ENCODE measurements at regions not wholly inside any gene's neighbourhood (a gene's known extent, or its start where the extent isn't known, plus 50 kb on each side); places are given as distances from the start of the nearest gene placed in this dataset.

DNA sequence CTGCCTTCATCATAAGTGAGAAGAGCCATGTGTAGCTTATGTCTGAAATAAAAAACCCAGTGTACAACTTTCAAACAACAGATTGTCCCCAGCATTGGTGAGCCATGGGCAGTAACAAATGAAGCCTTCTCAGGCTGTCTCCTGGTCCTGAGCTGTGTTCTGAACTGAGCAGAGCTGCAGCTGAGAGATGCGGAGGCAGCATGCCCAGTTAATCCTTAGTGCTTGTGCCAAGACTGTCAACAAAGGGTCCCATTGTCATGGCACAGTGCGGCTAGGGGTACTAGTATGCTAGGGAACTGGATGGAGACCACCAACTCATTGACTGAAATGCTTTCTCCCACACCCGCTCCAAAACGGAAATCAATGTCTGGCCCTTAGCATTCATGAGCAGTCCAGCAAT is 154.3 kb downstream of the RMST start:
- H3K4me3 ChIP-seq (ENCODE audit: low read length) = no peak overlapping the region
- TF ChIP-seq, protein P1, sequence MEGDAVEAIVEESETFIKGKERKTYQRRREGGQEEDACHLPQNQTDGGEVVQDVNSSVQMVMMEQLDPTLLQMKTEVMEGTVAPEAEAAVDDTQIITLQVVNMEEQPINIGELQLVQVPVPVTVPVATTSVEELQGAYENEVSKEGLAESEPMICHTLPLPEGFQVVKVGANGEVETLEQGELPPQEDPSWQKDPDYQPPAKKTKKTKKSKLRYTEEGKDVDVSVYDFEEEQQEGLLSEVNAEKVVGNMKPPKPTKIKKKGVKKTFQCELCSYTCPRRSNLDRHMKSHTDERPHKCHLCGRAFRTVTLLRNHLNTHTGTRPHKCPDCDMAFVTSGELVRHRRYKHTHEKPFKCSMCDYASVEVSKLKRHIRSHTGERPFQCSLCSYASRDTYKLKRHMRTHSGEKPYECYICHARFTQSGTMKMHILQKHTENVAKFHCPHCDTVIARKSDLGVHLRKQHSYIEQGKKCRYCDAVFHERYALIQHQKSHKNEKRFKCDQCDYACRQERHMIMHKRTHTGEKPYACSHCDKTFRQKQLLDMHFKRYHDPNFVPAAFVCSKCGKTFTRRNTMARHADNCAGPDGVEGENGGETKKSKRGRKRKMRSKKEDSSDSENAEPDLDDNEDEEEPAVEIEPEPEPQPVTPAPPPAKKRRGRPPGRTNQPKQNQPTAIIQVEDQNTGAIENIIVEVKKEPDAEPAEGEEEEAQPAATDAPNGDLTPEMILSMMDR (IDR thresholded peaks at IDR 0.05; ENCODE audit: insufficient read depth, low read depth, low read length, missing control alignments) = no peak
- DNase-seq (ENCODE audit: low read depth) = no peak

DNA sequence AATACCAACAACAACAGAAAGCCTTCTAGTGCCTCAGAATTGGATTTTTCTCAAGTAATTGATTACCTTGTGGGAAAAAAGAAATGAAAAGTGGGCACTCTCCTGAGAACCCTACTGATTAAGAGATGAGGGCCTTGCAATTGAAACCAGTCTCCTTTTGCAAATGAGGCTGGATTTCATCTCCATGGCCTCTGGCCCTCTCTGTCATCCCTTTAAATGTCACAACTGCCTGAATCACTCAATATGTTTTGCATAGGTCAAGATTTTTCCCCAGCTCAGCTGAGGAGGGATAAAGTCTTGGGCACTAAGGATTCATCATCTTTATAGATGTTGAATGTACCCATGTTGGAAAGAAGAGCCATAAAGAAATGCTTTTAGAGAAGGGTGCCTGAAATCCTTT is 166.4 kb downstream of the RMST start:
- no peak for DNase-seq (ENCODE audit: low read depth)
- TF ChIP-seq, protein P1 (IDR thresholded peaks at IDR 0.05; ENCODE audit: insufficient read depth, low read depth, low read length, missing control alignments) = no peak
- no peak overlapping the region for H3K4me3 ChIP-seq (ENCODE audit: low read length)

DNA sequence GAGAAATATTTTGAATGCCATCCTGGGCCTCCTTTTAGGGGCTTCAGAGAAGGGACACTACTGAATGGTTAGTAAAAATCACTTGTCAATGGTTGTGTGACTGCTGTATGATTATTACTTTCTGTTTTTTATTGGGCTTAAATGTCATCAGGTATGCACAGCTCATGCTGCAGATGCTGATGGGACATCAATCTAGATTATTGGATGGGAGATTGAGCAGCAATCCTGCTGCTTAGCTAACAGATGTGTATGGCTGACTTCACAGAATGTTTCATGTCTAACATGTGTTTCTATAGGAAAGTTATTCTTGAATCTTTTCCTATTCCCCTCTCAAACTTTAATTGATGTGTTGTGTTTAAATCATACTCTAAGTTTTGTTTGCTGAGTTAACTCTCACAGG is 166.8 kb downstream of the RMST start:
- TF ChIP-seq, protein P1 (IDR thresholded peaks at IDR 0.05; ENCODE audit: insufficient read depth, low read depth, low read length, missing control alignments) = no peak
- no peak overlapping the region for H3K4me3 ChIP-seq (ENCODE audit: low read length)

DNA sequence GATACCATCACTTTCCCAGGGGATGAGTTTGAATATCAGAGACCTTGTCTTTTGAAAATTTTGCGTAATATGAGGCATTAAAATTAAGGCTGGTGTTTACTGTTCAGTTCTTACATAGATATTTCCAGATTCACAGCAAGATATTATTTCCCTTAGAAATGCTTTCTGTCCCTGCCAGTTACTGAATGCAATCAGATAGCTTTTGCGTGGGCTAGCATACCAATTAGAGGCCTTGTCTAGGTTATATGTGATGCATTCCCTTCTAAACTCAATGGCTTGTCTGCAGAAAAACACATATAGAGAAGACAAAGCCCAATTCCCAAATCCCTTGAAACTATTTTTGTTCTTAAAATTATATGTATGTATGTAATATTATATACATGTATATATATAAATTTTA is 167.8 kb downstream of the RMST start:
- no peak overlapping the region for H3K4me3 ChIP-seq (ENCODE audit: low read length)
- no peak for DNase-seq (ENCODE audit: low read depth)
- TF ChIP-seq, protein P1 (IDR thresholded peaks at IDR 0.05; ENCODE audit: insufficient read depth, low read depth, low read length, missing control alignments) = no peak

More for the DNA sequence above, 166.8 kb downstream of the RMST start:
- DNase-seq (ENCODE audit: low read depth) = no peak

DNA sequence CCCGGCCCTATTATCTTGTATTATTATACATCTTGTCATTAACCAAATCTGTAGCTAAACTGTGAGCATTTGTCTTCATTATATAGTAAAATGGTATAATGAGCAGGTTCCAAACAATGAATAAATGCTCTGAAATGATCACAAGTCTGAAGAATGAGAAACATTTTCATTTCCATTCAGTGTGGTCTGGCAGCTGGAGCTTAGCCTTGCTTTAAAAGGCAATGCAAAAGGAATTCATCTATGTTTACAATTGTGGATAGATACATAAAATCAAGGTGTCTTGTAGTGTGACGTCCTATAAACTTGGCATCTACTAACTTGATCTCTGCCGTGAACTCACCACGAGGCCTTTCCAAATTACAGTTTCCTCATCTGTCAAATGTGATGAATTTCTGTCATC is 168.3 kb downstream of the RMST start:
- DNase-seq (ENCODE audit: low read depth) = no peak
- no peak overlapping the region for H3K4me3 ChIP-seq (ENCODE audit: low read length)
- TF ChIP-seq, protein P1 (IDR thresholded peaks at IDR 0.05; ENCODE audit: insufficient read depth, low read depth, low read length, missing control alignments) = no peak

DNA sequence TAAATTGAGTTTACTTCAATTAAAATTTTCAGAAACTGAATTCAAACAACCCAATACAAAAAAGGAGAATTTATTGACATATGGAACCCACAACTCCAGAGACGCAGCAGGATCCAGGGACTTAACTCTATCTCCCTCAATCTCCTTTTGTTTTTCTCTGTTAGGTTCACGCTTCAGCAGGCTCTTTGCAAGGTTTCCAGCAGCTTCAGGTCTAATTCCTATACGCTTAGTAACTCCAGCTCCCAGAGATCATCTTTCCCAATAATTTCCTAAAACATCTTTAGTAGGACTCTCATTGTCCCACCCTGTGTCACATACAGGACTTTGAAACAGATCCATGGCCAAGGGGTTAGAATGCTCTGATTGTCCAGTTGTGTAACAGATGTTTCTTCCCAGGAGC is 175.2 kb downstream of the RMST start:
- TF ChIP-seq, protein P1 (IDR thresholded peaks at IDR 0.05; ENCODE audit: insufficient read depth, low read depth, low read length, missing control alignments) = no peak
- DNase-seq (ENCODE audit: low read depth) = no peak
- no peak overlapping the region for H3K4me3 ChIP-seq (ENCODE audit: low read length)

DNA sequence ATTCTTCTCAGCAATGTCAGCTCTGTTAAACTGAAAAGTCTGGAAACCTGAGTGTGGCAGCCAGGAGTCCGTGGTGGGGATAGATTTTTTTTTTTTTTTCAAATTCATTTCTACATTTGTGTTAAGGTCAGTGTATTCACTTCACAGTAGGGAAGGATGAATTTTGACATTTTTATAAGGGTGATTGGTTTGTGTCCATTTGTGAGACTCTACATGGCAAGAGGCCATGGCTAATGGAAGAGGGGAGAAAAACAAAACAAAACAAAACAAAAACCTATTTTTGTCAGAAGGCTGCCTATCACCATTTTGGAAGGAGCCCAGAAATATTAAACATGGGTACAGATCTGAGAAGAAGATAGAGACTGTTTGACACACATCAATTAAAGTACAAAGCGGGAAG is 176.1 kb downstream of the RMST start:
- no peak overlapping the region for H3K4me3 ChIP-seq (ENCODE audit: low read length)
- DNase-seq (ENCODE audit: low read depth) = no peak
- TF ChIP-seq, protein P1 (IDR thresholded peaks at IDR 0.05; ENCODE audit: insufficient read depth, low read depth, low read length, missing control alignments) = no peak
